Right cardiac atrium (tissue), 5 donors: ENCODE measurements at regions not wholly inside any gene's neighbourhood (a gene's known extent, or its start where the extent isn't known, plus 50 kb on each side); places are given as distances from the start of the nearest gene placed in this dataset.

Experiments
- ATAC-seq, 2 donors: fragments of 200-7000 bp; cut with Tn5 transposase; one replicate each; pipeline versions ENCODE4 v1.8.0 to v1.9.1; 2020; ENCODE audit warnings: moderate library complexity in 2 of 2, mild to moderate bottlenecking in 1 of 2
- DNase-seq, 3 donors: peaks; one replicate each; pipeline ENCODE4 v3.0.0-alpha.2; 2020
- H3K27ac ChIP-seq: one replicate; pipeline ENCODE4 v1.5.1; 2013; ENCODE audit warnings: mild to moderate bottlenecking, low read length, control low read depth, moderate library complexity
- H3K27me3 ChIP-seq: one replicate; pipeline ENCODE4 v1.6.1; 2013; ENCODE audit not compliant: control insufficient read depth, insufficient read depth
- H3K4me1 ChIP-seq: one replicate; pipeline ENCODE4 v1.6.1; 2013; ENCODE audit warnings: low read length; ENCODE audit not compliant: control insufficient read depth, insufficient read depth
- H3K4me3 ChIP-seq: one replicate; pipeline ENCODE4 v1.5.1; 2013; ENCODE audit warnings: low read length, control low read depth
- H3K9me3 ChIP-seq: one replicate; pipeline ENCODE4 v1.6.1; 2013; ENCODE audit warnings: low read length; ENCODE audit not compliant: control insufficient read depth
- WGBS: extraction: QIAGEN DNeasy Blood & Tissue Kit; methylation state at CpG from one replicate; pipeline ENCODE4 v1.1.7; 2013; 5-methylcytosine and 5-hydroxymethylcytosine counted together
- intact Hi-C, 4 donors: fragments of 100-400 bp; cut with DNase I; formaldehyde crosslinking; loops; one replicate each; pipeline versions ENCODE4 v1.11.0 to v1.14.0; 2022 to 2023
- donor health status: healthy with polysubstance abuse.
- donor health status: DM: no; HTN: yes; CAD: no.
- donor health status: DM: no; HTN: no; CAD: no.
- donor health status: DM: no; HTN: yes; CAD: no; lungs with severe emphysema.
- donor health status: DM: yes; HTN: yes; CAD: no.

DNA sequence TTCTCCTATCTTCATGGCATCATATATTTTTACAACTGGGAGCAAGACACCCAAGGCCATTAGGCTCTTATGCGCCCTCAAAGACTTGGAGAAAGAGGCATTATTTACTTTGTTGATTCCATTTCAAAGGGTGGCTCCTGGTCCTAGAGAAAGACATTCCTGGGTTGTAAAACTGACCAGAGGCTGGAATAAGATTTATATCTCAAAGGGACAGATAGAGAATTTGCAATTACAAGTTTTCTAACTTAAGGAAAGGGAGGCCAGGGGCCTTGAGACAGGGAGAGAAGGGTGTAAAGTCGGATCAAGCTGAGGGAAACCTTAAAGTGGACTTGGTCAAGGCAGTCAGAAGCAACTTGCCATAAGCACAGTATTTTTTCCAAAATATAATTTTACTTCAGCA, 1086.0 kb downstream of the SORCS3 start:
- DNase-seq (no peak), ATAC-seq (no peak)
- intact Hi-C loops = no loop called here
- H3K4me1 ChIP-seq = no peaks in the 10 kb centered on the region
- no peaks in the 10 kb centered on the region for H3K9me3 ChIP-seq
- H3K27me3 ChIP-seq = no peaks in the 10 kb centered on the region
- H3K4me3 ChIP-seq = no peak overlapping the region
- 68% methylated on average over 2 of the region's 2 CpGs for WGBS
- no peak overlapping the region for H3K27ac ChIP-seq

DNA sequence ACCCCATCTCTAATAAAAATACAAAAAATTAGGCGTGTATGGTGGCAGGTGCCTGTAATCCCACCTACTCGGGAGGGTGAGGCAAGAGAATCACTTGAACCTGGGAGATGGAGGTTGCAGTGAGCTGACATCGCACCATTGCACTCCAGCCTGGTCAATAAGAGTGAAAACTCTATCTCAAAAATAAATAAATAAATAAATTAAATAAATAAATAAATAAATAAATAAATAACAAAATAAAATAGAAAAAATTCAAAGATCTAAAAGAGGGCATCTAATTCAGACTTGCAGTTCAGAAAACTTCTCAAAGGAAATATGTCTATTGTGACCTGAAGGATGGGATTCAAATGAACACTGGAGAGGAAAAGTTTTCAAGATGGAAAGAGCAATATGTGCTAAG, 1085.1 kb downstream of the SORCS3 start:
- 78% methylated on average over 3 of the region's 3 CpGs for WGBS

DNA sequence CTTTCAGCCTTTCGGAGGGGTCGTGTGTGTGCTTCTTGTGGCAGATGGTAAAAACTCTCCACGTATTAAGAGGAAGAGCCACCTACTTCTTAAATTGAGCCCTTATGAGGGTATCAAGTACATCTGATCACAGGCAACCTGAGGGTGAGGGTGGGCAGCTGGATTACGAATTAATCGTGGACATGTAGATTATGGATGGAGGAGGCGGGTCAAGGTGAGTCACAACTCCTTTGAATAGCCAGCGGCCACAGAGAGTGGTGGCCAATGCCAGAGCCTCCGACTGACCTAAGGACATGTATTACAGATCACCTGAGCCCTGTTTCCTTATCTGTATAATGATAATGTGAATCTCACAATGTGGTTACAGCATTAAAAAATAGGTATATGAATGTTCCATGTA, 1083.9 kb downstream of the SORCS3 start:
- 81% methylated on average over 8 of the region's 8 CpGs for WGBS
- no peaks in the 10 kb centered on the region for H3K27me3 ChIP-seq
- ATAC-seq (no peak), DNase-seq (no peak)
- H3K27ac ChIP-seq = no peak overlapping the region
- no peak overlapping the region for H3K4me3 ChIP-seq
- no peaks in the 10 kb centered on the region for H3K9me3 ChIP-seq
- H3K4me1 ChIP-seq = no peaks in the 10 kb centered on the region
- intact Hi-C loops = no loop called here

More for the DNA sequence above, 1085.1 kb downstream of the SORCS3 start:
- DNase-seq = no peak
- no peaks in the 10 kb centered on the region for H3K27me3 ChIP-seq
- H3K4me3 ChIP-seq = no peak overlapping the region
- intact Hi-C loops = no loop called here
- no peak for ATAC-seq
- H3K4me1 ChIP-seq = no peaks in the 10 kb centered on the region
- no peaks in the 10 kb centered on the region for H3K9me3 ChIP-seq
- H3K27ac ChIP-seq = no peak overlapping the region

- ATAC-seq (no peak), DNase-seq (no peak)
- no peak overlapping the region for H3K27ac ChIP-seq
- no peak overlapping the region for H3K4me3 ChIP-seq
- WGBS = 68% methylated on average over 3 of the region's 3 CpGs
- intact Hi-C loops = no loop called here
- H3K27me3 ChIP-seq = no peaks in the 10 kb centered on the region
- no peaks in the 10 kb centered on the region for H3K4me1 ChIP-seq
- no peaks in the 10 kb centered on the region for H3K9me3 ChIP-seq
Observed at GRCh38 chr10:105718207-105718995, 1077.3 kb downstream of the SORCS3 start.

DNA sequence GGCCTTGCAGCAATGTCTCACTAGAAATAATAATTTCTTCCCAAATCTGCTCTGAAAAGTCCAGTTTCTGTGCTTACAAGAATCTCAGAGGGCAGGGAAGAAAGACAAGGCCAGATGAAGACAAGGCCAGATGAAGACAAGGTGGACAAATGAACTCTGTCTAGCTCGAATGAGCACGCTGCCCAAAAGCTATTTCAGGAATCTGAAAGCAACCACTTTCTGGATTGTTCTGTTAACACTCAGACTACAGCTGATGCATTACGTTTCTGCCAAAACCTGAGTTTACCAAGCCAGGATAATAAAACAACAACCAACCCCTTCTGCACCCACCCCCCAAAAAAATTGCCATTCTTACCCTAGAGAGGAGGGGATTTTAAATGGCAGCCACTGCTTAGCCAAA, 1073.6 kb downstream of the SORCS3 start:
- no peak for DNase-seq
- intact Hi-C loops = no loop called here
- no peak for ATAC-seq
- no peak overlapping the region for H3K4me3 ChIP-seq
- WGBS = 35% methylated on average over 3 of the region's 3 CpGs
- no peaks in the 10 kb centered on the region for H3K27me3 ChIP-seq
- no peak overlapping the region for H3K27ac ChIP-seq
- no peaks in the 10 kb centered on the region for H3K9me3 ChIP-seq
- H3K4me1 ChIP-seq = no peaks in the 10 kb centered on the region

GRCh38 chr10:105707603-105708002, 1066.5 kb downstream of the SORCS3 start:
- H3K27me3 ChIP-seq = no peaks in the 10 kb centered on the region
- H3K4me3 ChIP-seq = no peak overlapping the region
- no peaks in the 10 kb centered on the region for H3K9me3 ChIP-seq
- ATAC-seq (no peak), DNase-seq (no peak)
- intact Hi-C loops = no loop called here
- H3K4me1 ChIP-seq = no peaks in the 10 kb centered on the region
- H3K27ac ChIP-seq = no peak overlapping the region
- 74% methylated on average over 2 of the region's 2 CpGs for WGBS

- H3K27me3 ChIP-seq = no peaks in the 10 kb centered on the region
- no peaks in the 10 kb centered on the region for H3K9me3 ChIP-seq
- no peak for DNase-seq
- H3K4me1 ChIP-seq = no peaks in the 10 kb centered on the region
- no peak overlapping the region for H3K27ac ChIP-seq
- ATAC-seq = no peak
- no peak overlapping the region for H3K4me3 ChIP-seq
- 77% methylated on average over 3 of the region's 3 CpGs for WGBS
- intact Hi-C loops = no loop called here
Observed at GRCh38 chr10:105706281-105707026, 1065.4 kb downstream of the SORCS3 start.

DNA sequence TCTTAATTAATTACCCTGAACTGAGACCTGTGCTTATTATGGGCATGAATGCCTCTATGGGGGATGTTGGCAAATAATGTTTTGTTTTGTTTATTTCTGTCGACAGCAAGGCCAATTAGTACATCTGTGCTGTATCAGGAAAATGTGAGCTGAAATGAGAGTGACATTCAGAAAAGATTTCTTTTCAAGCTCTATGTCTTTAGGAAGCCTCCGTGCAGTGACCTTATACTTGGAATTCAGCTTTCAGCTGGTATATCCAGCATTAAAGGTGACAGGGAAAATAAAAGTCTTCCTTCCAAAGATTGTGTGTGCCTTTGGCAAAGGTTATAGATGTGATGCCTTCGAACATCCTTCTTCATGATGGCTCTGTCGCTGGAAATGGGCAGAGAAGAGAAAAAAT, 1061.1 kb downstream of the SORCS3 start:
- intact Hi-C loops = no loop called here
- Histone ChIP-seq H3K27me3 (no peaks in the 10 kb centered on the region), H3K4me3 (no peak overlapping the region), H3K9me3 (no peaks in the 10 kb centered on the region), H3K4me1 (no peaks in the 10 kb centered on the region), H3K27ac (no peak overlapping the region)
- ATAC-seq (no peak), DNase-seq (no peak)
- 61% methylated on average over 4 of the region's 4 CpGs for WGBS

DNA sequence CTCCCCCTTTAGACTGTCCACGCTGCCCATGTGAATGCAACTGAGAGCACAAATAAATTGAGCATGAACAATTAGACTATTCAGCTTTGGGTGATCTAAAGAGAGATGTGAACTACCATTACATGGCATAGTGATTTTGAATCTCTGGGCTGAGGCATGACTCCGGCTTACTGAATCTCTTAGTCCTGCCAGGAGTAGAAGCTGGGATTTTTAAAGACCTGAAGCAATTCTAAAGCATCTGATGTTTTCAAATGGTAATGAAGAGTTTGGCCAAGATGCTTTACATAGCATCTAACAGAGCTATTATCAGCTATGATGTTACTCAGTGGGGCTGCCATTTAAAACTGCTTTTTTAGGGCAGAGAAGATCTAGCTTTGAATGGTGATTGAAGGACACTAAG, 1059.1 kb downstream of the SORCS3 start:
- H3K4me3 ChIP-seq = no peak overlapping the region
- H3K27ac ChIP-seq = no peak overlapping the region
- ATAC-seq = no peak
- WGBS = 65% methylated on average over 2 of the region's 2 CpGs
- no peaks in the 10 kb centered on the region for H3K27me3 ChIP-seq
- intact Hi-C loops = no loop called here
- DNase-seq = no peak
- no peaks in the 10 kb centered on the region for H3K4me1 ChIP-seq
- no peaks in the 10 kb centered on the region for H3K9me3 ChIP-seq

DNA sequence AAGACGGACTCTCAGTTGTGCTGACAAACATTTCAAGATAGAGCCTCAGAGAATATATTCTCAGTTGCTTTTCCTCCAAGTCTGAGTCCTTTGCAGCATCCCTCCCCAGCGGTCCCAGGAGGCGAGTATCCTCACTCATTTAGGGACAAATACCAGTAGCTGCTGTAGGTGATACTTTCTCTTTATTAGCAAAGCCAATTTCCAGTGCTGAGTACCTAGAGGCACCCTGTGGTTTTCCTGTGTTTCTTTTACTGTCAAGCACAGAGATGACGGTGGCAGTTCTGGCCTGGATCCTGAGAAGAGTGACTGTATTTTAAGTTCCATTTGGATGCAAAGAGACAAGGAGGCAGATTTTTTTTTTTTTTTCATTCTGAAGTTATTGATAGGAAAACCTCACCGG, 1058.4 kb downstream of the SORCS3 start:
- ATAC-seq = no peak
- Histone ChIP-seq H3K27ac (no peak overlapping the region), H3K4me1 (no peaks in the 10 kb centered on the region), H3K9me3 (no peaks in the 10 kb centered on the region), H3K4me3 (no peak overlapping the region), H3K27me3 (no peaks in the 10 kb centered on the region)
- 69% methylated on average over 5 of the region's 5 CpGs for WGBS
- DNase-seq = no peak
- intact Hi-C loops = no loop called here

DNA sequence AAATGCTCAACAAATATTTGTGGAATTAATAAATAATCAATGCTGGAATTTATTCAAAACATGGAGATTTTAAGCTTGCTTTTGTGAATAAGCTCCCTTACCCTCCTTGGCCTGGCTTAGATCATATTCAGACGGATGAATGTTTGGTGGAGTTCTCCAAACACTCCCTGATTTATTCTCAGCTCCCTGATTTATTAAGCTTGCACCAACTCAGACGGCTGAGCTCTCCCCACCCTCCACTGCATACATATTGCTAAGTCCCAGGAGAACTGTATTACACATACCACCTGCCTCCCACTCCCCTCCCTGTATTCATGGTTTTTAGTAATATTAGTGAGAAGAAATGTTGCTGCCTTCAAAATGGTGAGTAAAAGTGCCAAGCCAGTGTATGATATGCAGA, 1057.5 kb downstream of the SORCS3 start:
- DNase-seq (no peak), ATAC-seq (no peak)
- no peaks in the 10 kb centered on the region for H3K9me3 ChIP-seq
- H3K27me3 ChIP-seq = no peaks in the 10 kb centered on the region
- no peak overlapping the region for H3K27ac ChIP-seq
- H3K4me3 ChIP-seq = no peak overlapping the region
- intact Hi-C loops = no loop called here
- 56% methylated on average over 2 of the region's 2 CpGs for WGBS
- H3K4me1 ChIP-seq = no peaks in the 10 kb centered on the region
